Thyroid gland (tissue), 4 donors: ENCODE measurements at regions not wholly inside any gene's neighbourhood (a gene's known extent, or its start where the extent isn't known, plus 50 kb on each side); places are given as distances from the start of the nearest gene placed in this dataset.
"Not testable (repeated sequence)": the region's sequence is repeated elsewhere in the genome, so short reads cannot be mapped to it uniquely, and the experiment has no call there.

Experiments
- DNase-seq, 2 donors: peaks; one replicate each; pipeline ENCODE4 v3.0.0-alpha.2; 2019
- H3K27ac ChIP-seq, 3 donors: fragments of 200-600 bp; sonication (generic); 1 replicate in 2 of 3; 2 replicates in 1 of 3; pipeline ENCODE4 v1.5.1; 2016 to 2019; ENCODE audit warnings: mild to moderate bottlenecking in 1 of 3, moderate library complexity in 1 of 3
- H3K27me3 ChIP-seq: fragments of 200-600 bp; sonication (generic); one replicate; pipeline ENCODE4 v1.5.1; 2019
- H3K36me3 ChIP-seq, 2 donors: fragments of 200-600 bp; sonication (generic); one replicate each; pipeline ENCODE4 v1.5.1; 2016 to 2019
- H3K4me1 ChIP-seq, 2 donors: fragments of 200-600 bp; sonication (generic); one replicate each; pipeline ENCODE4 v1.5.1; 2017 to 2019
- H3K4me3 ChIP-seq, 3 donors: fragments of 200-600 bp; sonication (generic); replicated peaks in 1 of 3; 1 replicate in 2 of 3; 2 replicates in 1 of 3; pipeline ENCODE4 v1.5.1; 2016; ENCODE audit warnings: mild to moderate bottlenecking in 1 of 3
- H3K9me3 ChIP-seq: fragments of 200-600 bp; sonication (generic); one replicate; pipeline ENCODE4 v1.5.1; 2017
- CTCF ChIP-seq, 6 experiments: fragments of 200-600 bp in 3 of 6; fragments of 450-650 bp in 3 of 6; sonication (generic) in 3 of 6; IDR thresholded peaks; one replicate each; pipeline ENCODE4 v1.5.1; 2016 to 2019; ENCODE audit warnings: antibody characterized with exemption in 6 of 6, mild to moderate bottlenecking in 2 of 6, inconsistent platforms in 1 of 6, moderate library complexity in 1 of 6
- POLR2A ChIP-seq, 2 donors: fragments of 450-650 bp; IDR thresholded peaks; one replicate each; pipeline ENCODE4 v1.6.1; 2017; ENCODE audit warnings: antibody characterized with exemption in 2 of 2, mild to moderate bottlenecking in 2 of 2, moderate library complexity in 1 of 2
- WGBS, 2 donors: methylation state at CpG; one replicate each; pipeline ENCODE4 v1.1.5; 2017; 5-methylcytosine and 5-hydroxymethylcytosine counted together
- intact Hi-C: fragments of 100-400 bp; cut with DNase I; formaldehyde crosslinking; loops from one replicate; pipeline ENCODE4 v1.15.1; 2023

GRCh38 chrX:137151403-137151802 is 117.6 kb upstream of the GPR101 start:
- no peaks in the 10 kb centered on the region for H3K9me3 ChIP-seq

GRCh38 chrX:137143864-137144263 is 110.1 kb upstream of the GPR101 start:
- intact Hi-C loops = no loop called here
- Histone ChIP-seq H3K27ac (no peak overlapping the region), H3K27me3 (no peaks in the 10 kb centered on the region), H3K36me3 (no peaks in the 10 kb centered on the region), H3K9me3 (no peaks in the 10 kb centered on the region), H3K4me3 (no peak overlapping the region), H3K4me1 (no peaks in the 10 kb centered on the region)
- DNase-seq = no peak
- 84 to 86% methylated on average over 5 of the region's 5 CpGs for WGBS, 2 donors
- TF ChIP-seq CTCF (IDR thresholded peaks at IDR 0.05) (no peak), POLR2A (IDR thresholded peaks at IDR 0.05) (no peak)

More at GRCh38 chrX:137151403-137151802, 117.6 kb upstream of the GPR101 start:
- Histone ChIP-seq H3K4me3 (no peak overlapping the region), H3K4me1 (no peaks in the 10 kb centered on the region), H3K36me3 (no peaks in the 10 kb centered on the region), H3K27ac (no peak overlapping the region), H3K27me3 (no peaks in the 10 kb centered on the region)
- intact Hi-C loops = no loop called here
- TF ChIP-seq CTCF (IDR thresholded peaks at IDR 0.05) (no peak), POLR2A (IDR thresholded peaks at IDR 0.05) (no peak)
- 18 to 24% methylated on average over 3 of the region's 3 CpGs for WGBS, 2 donors
- DNase-seq = no peak

- intact Hi-C loops, H3K27ac ChIP-seq, DNase-seq, H3K4me1 ChIP-seq, H3K9me3 ChIP-seq, H3K27me3 ChIP-seq, H3K4me3 ChIP-seq, H3K36me3 ChIP-seq: not testable (repeated sequence)
- 97% methylated on average over 6 of the region's 8 CpGs; no CpG with 5 or more reads in 1 of the 2 donors for WGBS, 2 donors
Measured at GRCh38 chrX:137122651-137123050, 88.9 kb upstream of the GPR101 start.

GRCh38 chrX:137119049-137119448 is 85.3 kb upstream of the GPR101 start:
- no peak for DNase-seq
- 72 to 94% methylated on average over 1 of the region's 1 CpG for WGBS, 2 donors
- no peaks in the 10 kb centered on the region for H3K36me3 ChIP-seq
- no peaks in the 10 kb centered on the region for H3K4me1 ChIP-seq
- no peak overlapping the region for H3K27ac ChIP-seq
- H3K27me3 ChIP-seq = no peaks in the 10 kb centered on the region
- intact Hi-C loops = no loop called here
- no peak overlapping the region for H3K4me3 ChIP-seq
- TF ChIP-seq CTCF (IDR thresholded peaks at IDR 0.05) = no peak
- no peak for TF ChIP-seq POLR2A (IDR thresholded peaks at IDR 0.05)
- no peaks in the 10 kb centered on the region for H3K9me3 ChIP-seq

- H3K36me3 ChIP-seq = no peaks in the 10 kb centered on the region
- intact Hi-C loops = no loop called here
- 39 to 58% methylated on average over 1 of the region's 1 CpG for WGBS, 2 donors
- H3K9me3 ChIP-seq = no peaks in the 10 kb centered on the region
- TF ChIP-seq CTCF (IDR thresholded peaks at IDR 0.05) (no peak), POLR2A (IDR thresholded peaks at IDR 0.05) (no peak)
- H3K4me3 ChIP-seq = no peak overlapping the region
- DNase-seq = no peak
- H3K4me1 ChIP-seq = no peaks in the 10 kb centered on the region
- no peak overlapping the region for H3K27ac ChIP-seq
- H3K27me3 ChIP-seq = no peaks in the 10 kb centered on the region
Measured at GRCh38 chrX:137118536-137118935, 84.7 kb upstream of the GPR101 start.

GRCh38 chrX:137118136-137118535 is 84.3 kb upstream of the GPR101 start:
- 53 to 57% methylated on average over 2 of the region's 2 CpGs for WGBS, 2 donors
- Histone ChIP-seq H3K36me3 (no peaks in the 10 kb centered on the region), H3K4me3 (no peak overlapping the region), H3K4me1 (no peaks in the 10 kb centered on the region), H3K27me3 (no peaks in the 10 kb centered on the region), H3K9me3 (no peaks in the 10 kb centered on the region), H3K27ac (no peak overlapping the region)
- intact Hi-C loops = no loop called here
- no peak for DNase-seq
- no peak for TF ChIP-seq POLR2A (IDR thresholded peaks at IDR 0.05)
- TF ChIP-seq CTCF (IDR thresholded peaks at IDR 0.05) = no peak

- intact Hi-C loops = not testable (repeated sequence)
Measured at GRCh38 chrX:137107877-137108276, 74.1 kb upstream of the GPR101 start.

More at GRCh38 chrX:137107877-137108276, 74.1 kb upstream of the GPR101 start:
- H3K4me1 ChIP-seq, H3K36me3 ChIP-seq, H3K9me3 ChIP-seq, H3K27ac ChIP-seq, H3K27me3 ChIP-seq, H3K4me3 ChIP-seq, DNase-seq: not testable (repeated sequence)
- WGBS, 2 donors = 82 to 90% methylated on average over 3 of the region's 3 CpGs
